ENCODE measurements at regions not wholly inside any gene's neighbourhood (a gene's known extent, or its start where the extent isn't known, plus 50 kb on each side); places are given as distances from the start of the nearest gene placed in this dataset.

DNA sequence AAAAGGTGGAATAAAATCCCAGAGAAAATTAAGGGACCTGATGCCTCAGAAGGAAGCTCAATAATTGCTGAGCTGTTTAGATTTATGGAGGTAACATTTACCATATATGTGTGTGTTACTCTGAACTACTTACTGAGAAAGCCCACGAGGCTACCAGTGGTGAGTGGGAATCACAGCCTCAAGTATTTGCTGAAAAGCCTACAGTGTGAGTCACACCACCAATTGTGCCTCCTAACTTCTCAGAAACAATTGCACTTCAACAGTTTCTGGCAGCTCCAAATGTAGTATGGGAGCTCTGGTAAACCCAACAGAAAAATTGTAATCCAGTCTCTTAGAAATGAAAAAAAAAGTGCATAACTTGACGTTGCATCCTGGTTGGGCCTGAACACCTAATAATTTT is 551.6 kb downstream of the PRDM9 start:
- Mint-ChIP-seq H3K4me3 (no peak overlapping the region), H3K27ac (no peak overlapping the region), H3K4me1 (no peaks in the 10 kb centered on the region), H3K27me3 (no peaks in the 10 kb centered on the region), H3K9me3 (peaks cover 20% of the 10 kb centered on the region), H3K36me3 (ENCODE audit: low read depth) (no peaks in the 10 kb centered on the region)
- CTCF ChIA-PET, result interaction anchor here (0.7 kb wide), 1 partner anchor 1520 kb away, joined by 3 read pairs; no protein-coding TSS in a partner anchor
- DNase-seq, result no peak
- POLR2A ChIA-PET, result no interaction called here

DNA sequence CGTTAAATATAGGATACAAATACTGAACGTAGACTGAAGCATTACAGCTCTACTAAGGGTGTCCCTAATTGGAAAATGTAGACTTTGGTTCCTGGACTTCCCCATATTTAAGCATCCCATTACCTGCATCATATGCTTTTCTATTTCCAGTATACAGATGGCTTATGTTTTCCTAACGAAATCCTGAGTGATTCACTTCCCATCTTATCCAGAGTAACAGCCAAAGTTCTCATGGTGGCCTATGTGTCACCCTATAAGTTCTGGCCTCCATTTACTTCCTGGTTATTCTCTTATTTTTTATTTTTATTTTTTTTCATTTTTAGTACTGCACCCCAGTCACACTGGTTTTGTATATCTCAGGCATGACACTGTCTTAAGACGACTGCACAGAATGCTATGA is 552.3 kb downstream of the PRDM9 start:
- no peaks in the 10 kb centered on the region for H3K27me3 Mint-ChIP-seq
- no peak for DNase-seq
- POLR2A ChIA-PET, result no interaction called here
- CTCF ChIA-PET, result no interaction called here
- H3K27ac Mint-ChIP-seq, result no peak overlapping the region
- H3K4me1 Mint-ChIP-seq, result no peaks in the 10 kb centered on the region
- peaks cover 20% of the 10 kb centered on the region for H3K9me3 Mint-ChIP-seq
- H3K4me3 Mint-ChIP-seq, result no peak overlapping the region
- no peaks in the 10 kb centered on the region for H3K36me3 Mint-ChIP-seq (ENCODE audit: low read depth)

DNA sequence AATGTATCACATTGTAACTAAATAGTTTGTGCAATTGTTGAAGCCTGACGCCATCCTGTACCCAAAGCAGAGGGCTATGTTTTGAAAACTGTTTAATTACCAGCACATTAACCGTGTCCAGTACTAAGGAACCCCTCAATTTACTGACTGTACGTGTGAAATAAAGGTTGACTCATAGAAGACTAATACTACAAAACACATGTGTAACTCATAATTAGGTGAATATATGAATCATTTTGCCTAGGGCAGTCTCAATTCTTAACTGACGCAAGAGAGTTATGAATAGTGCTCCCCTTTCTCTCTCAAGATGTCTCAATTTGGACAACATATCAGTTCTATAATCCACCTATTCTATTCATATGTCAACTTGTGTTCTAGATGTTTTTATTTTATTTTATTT is 558.4 kb downstream of the PRDM9 start:
- Mint-ChIP-seq H3K4me1 (no peaks in the 10 kb centered on the region), H3K27ac (no peak overlapping the region), H3K9me3 (peaks cover 10% of the 10 kb centered on the region), H3K27me3 (no peaks in the 10 kb centered on the region), H3K36me3 (ENCODE audit: low read depth) (no peaks in the 10 kb centered on the region), H3K4me3 (no peak overlapping the region)
- DNase-seq, result no peak
- CTCF ChIA-PET, result no interaction called here
- POLR2A ChIA-PET, result no interaction called here

DNA sequence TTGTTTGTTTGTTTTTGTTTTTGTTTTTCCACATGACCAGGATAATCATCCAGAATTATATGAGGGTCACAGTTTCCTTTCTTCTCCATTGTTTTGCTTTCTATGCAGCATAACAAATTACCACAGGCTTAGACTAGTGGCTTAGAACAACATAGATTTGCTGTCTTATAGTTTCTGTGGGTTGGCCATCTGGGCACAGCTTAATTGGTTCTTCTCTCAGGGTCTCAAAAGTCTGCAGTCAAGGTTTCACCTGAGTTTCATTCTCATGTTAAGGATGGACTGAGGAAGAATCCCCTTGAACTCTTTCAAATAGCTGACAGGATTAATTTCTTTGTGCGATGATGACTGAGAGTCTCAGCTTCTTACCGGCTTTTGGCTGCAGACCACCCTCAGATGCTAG is 559.8 kb downstream of the PRDM9 start:
- ChIA-PET CTCF (no interaction called here), POLR2A (no interaction called here)
- no peak for DNase-seq
- Mint-ChIP-seq H3K9me3 (peaks cover 5% of the 10 kb centered on the region), H3K27ac (no peak overlapping the region), H3K4me1 (no peaks in the 10 kb centered on the region), H3K27me3 (no peaks in the 10 kb centered on the region), H3K36me3 (ENCODE audit: low read depth) (no peaks in the 10 kb centered on the region), H3K4me3 (no peak overlapping the region)

DNA sequence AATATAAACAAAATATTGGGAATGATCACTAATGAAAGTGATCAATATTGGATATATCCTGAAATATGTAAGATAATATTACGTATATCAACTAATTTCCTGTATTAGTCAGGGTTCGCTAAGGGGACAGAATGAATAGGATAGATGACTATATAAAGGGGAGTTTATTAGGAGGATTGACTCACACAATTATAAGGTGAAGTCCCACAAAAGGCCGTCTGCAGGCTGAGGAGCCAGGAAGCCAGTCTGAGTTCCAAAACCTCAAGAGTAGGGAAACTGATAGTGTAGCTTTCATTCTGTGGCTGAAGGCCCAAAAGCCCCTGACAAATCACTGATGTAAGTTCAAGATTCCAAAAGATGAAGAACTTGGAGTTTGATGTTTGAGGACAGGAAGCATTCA is 561.1 kb downstream of the PRDM9 start:
- Mint-ChIP-seq H3K27ac (no peak overlapping the region), H3K9me3 (peaks cover 5% of the 10 kb centered on the region), H3K36me3 (ENCODE audit: low read depth) (no peaks in the 10 kb centered on the region), H3K4me1 (no peaks in the 10 kb centered on the region), H3K27me3 (no peaks in the 10 kb centered on the region), H3K4me3 (no peak overlapping the region)
- POLR2A ChIA-PET, result no interaction called here
- CTCF ChIA-PET, result no interaction called here
- no peak for DNase-seq

DNA sequence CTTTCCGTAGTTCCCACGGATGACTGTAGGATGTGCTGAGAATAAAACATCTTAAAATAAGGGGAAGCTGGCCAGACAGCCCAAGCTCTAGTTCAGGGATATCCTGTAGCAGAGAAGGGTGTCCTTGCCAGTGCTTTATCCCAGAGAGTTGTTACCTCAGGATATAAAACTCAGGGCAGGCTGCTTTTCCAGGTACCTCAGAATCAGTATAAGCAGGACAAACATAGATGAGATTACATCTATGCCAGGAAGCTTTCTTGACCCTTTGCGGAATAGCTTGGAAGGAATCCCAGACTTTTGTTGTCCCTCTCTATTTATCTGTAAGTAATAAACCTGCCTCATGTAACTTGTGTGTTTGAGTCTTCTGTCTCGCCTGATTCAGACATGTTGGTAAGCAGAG is 565.7 kb downstream of the PRDM9 start:
- H3K4me3 Mint-ChIP-seq, result no peak overlapping the region
- no peaks in the 10 kb centered on the region for H3K4me1 Mint-ChIP-seq
- H3K9me3 Mint-ChIP-seq, result peaks cover 2% of the 10 kb centered on the region
- H3K27ac Mint-ChIP-seq, result no peak overlapping the region
- no peaks in the 10 kb centered on the region for H3K36me3 Mint-ChIP-seq (ENCODE audit: low read depth)
- ChIA-PET POLR2A (no interaction called here), CTCF (no interaction called here)
- H3K27me3 Mint-ChIP-seq, result no peaks in the 10 kb centered on the region
- no peak for DNase-seq

DNA sequence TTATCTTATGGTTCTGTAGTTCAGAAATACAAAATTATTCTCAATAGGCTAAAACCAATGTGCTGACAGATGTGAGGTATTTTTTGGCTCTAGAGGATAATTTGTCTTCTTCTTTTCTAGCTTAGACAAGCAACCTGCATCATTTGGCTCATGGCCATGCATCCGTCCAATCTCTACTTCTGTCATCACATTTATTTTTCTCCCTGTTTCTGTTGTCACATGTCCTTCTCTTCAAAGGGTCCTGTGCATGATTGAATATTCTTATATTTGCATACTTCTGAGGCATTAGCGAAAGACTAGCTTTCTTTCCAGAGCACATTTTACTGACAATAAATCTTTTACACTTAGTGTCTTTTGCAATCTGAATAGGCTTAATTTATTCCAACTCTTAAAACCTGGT is 564.7 kb downstream of the CDH10 start:
- H3K4me3 Mint-ChIP-seq, result no peak overlapping the region
- H3K27me3 Mint-ChIP-seq, result no peaks in the 10 kb centered on the region
- H3K27ac Mint-ChIP-seq, result no peak overlapping the region
- ChIA-PET CTCF (no interaction called here), POLR2A (no interaction called here)
- no peaks in the 10 kb centered on the region for H3K9me3 Mint-ChIP-seq
- H3K4me1 Mint-ChIP-seq, result no peaks in the 10 kb centered on the region
- H3K36me3 Mint-ChIP-seq (ENCODE audit: low read depth), result no peaks in the 10 kb centered on the region
- no peak for DNase-seq

DNA sequence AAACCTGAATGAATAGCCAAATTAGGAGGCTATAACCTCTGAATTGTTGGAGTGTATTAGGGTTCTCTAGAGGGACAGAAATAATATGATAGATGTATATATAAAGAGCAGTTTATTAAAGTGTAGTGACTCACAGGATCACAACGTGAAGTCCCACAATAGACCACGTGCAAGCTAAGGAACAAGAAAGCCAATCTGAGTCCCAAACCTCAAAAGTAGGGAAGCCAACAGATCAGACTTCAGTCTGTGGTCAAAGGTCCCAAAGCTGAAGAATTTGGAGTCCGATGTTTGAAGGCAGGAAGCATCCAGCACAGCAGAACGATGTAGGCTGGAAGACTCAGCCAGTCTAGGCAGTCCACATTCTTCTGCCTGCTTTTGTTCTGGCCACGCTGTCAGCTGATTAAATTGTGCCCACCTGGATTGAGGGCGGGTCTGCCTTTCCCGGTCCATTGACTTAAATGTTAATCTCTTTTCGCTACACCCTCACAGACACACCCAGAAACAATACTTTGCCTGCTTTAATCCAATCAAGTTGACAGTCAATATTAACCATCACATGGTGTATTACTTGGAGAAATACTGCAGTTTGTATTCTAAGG is 550.6 kb downstream of the CDH10 start:
- no peak overlapping the region for H3K4me3 Mint-ChIP-seq
- no peak for DNase-seq
- peaks cover 27% of the 10 kb centered on the region for H3K9me3 Mint-ChIP-seq
- H3K27ac Mint-ChIP-seq, result no peak overlapping the region
- H3K27me3 Mint-ChIP-seq, result no peaks in the 10 kb centered on the region
- no peaks in the 10 kb centered on the region for H3K4me1 Mint-ChIP-seq
- ChIA-PET CTCF (no interaction called here), POLR2A (no interaction called here)
- no peaks in the 10 kb centered on the region for H3K36me3 Mint-ChIP-seq (ENCODE audit: low read depth)

DNA sequence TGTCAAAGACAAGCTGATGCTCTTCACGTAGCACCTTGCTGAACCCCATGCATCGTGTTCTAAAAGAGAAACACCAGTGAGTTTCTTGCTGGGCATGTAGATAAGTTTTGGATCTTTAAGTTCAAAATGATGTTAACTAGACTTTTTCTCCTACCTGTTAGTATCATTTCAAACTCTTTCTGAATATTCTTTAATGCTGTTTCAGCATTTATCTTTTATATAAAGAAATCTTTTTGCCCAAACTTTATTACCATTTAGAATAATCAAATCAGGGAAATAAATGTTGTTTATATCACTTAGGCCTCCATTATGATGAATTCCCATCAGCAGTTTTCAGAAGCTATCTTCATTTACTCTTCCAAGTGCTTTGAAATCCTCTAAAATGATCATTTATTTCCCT is 542.8 kb downstream of the CDH10 start:
- ChIA-PET POLR2A (no interaction called here), CTCF (no interaction called here)
- DNase-seq, result no peak
- Mint-ChIP-seq H3K27ac (no peak overlapping the region), H3K9me3 (peaks cover 4% of the 10 kb centered on the region), H3K4me1 (no peaks in the 10 kb centered on the region), H3K4me3 (no peak overlapping the region), H3K27me3 (no peaks in the 10 kb centered on the region), H3K36me3 (ENCODE audit: low read depth) (no peaks in the 10 kb centered on the region)

DNA sequence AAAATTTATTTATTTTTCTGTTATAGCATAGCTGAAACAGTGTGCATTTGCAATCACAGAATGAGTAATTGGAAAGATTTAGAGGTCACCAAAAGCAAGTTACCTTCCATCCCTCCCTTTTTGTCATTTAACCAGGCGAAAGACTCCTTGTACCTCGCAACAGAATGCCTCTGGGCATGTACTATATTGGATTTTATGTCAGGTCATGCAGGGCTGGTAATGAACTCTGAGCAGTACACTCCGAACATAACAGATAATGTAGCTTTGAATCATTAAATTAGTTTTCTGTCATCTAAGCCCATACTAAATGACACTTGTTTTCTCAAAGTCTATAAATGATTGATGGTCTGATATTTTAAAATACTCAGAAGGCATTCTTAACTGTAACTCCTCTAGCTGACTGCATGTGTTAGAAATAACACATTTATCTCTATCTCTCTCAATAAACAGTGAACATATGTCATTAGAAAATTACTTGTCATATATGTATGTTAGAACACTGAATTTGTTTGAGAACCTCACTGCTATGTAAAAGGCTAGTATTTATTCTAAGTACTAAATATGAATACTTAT is 541.2 kb downstream of the CDH10 start:
- Mint-ChIP-seq H3K4me3 (no peak overlapping the region), H3K9me3 (peaks cover 2% of the 10 kb centered on the region), H3K27ac (no peak overlapping the region), H3K36me3 (ENCODE audit: low read depth) (no peaks in the 10 kb centered on the region), H3K27me3 (no peaks in the 10 kb centered on the region), H3K4me1 (no peaks in the 10 kb centered on the region)
- ChIA-PET POLR2A (interaction anchor here (0.7 kb wide), 1 partner anchor 511 kb away, joined by 4 read pairs; no protein-coding TSS in a partner anchor), CTCF (no interaction called here)
- DNase-seq, result no peak

DNA sequence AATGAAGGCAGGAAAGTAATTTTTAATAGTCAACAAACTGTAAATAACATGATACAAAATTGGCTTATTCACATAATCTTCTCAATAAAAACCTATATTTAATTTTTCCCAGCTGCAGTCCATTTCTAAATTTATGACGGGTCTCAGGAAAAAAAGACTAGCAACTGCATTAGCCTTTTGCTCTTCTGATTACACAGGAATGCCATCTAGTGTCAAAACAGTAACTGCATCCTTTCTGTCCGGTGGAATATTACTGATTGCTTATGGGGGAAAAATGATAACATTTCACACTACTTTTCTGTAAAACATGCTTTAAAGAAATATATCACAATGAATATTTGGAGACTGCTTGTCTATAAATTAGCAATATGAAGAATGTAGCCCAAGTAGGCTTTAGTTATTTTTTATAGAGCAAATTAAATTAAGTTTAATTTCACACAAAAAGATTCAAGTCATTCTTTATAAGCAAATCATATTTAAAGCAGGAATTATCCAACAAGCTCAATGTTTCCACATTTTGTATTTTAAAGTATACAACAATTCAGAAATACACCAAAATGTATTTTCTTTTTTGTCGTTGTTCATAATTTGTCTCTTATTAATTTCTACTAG is 534.7 kb downstream of the CDH10 start:
- Mint-ChIP-seq H3K4me3 (no peak overlapping the region), H3K9me3 (peaks cover under 1% of the 10 kb centered on the region)

DNA sequence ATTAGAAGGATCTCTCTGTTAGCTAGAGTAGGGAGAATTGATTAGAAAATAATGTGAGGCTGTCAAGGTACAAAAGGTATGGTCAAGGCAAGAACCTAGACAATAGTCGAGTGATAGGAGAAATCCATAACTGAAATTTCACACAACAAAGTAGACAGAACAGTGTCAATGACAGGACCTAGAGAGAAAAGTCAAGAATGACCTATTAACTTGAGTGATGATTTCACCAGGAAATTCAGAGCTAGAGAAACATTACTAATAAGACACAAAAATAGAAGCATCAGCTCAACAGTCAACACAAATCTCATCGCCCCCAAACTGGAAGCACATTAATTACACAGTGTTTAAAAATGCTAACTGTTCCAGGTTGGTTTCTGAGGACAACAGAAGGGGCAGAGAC is 532.4 kb downstream of the CDH10 start:
- Mint-ChIP-seq H3K36me3 (ENCODE audit: low read depth) (no peaks in the 10 kb centered on the region), H3K27ac (no peak overlapping the region), H3K4me3 (no peak overlapping the region), H3K4me1 (no peaks in the 10 kb centered on the region), H3K27me3 (no peaks in the 10 kb centered on the region), H3K9me3 (peaks cover 7% of the 10 kb centered on the region)
- CTCF ChIA-PET, result no interaction called here
- no peak for DNase-seq
- POLR2A ChIA-PET, result no interaction called here

More for the DNA sequence above, 534.7 kb downstream of the CDH10 start:
- ChIA-PET CTCF (no interaction called here), POLR2A (no interaction called here)
- no peak for DNase-seq
- no peaks in the 10 kb centered on the region for H3K36me3 Mint-ChIP-seq (ENCODE audit: low read depth)
- no peak overlapping the region for H3K27ac Mint-ChIP-seq
- H3K27me3 Mint-ChIP-seq, result no peaks in the 10 kb centered on the region
- no peaks in the 10 kb centered on the region for H3K4me1 Mint-ChIP-seq

DNA sequence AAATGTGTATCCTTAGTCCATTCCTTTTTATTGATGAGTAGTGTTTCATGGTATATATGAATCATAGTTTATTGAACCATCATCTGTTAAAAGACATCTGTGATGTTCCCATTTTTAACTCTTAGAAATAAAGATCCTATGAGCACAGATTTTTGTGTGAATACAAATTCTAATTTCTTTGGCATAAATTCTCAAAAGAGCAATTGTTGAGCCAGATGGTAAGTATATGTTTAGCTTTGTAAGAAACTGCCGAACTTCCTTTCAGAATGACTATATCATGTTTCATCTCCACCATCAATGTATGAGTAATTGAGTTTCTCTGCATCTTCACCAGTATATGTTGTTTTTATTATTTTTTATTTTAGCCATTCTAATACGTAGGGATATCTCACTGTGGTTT is 526.4 kb downstream of the CDH10 start:
- no peaks in the 10 kb centered on the region for H3K27me3 Mint-ChIP-seq
- no peaks in the 10 kb centered on the region for H3K4me1 Mint-ChIP-seq
- H3K27ac Mint-ChIP-seq, result no peak overlapping the region
- H3K9me3 Mint-ChIP-seq, result peaks cover 16% of the 10 kb centered on the region
- no peak for DNase-seq
- no peaks in the 10 kb centered on the region for H3K36me3 Mint-ChIP-seq (ENCODE audit: low read depth)
- no peak overlapping the region for H3K4me3 Mint-ChIP-seq
- ChIA-PET CTCF (no interaction called here), POLR2A (no interaction called here)

DNA sequence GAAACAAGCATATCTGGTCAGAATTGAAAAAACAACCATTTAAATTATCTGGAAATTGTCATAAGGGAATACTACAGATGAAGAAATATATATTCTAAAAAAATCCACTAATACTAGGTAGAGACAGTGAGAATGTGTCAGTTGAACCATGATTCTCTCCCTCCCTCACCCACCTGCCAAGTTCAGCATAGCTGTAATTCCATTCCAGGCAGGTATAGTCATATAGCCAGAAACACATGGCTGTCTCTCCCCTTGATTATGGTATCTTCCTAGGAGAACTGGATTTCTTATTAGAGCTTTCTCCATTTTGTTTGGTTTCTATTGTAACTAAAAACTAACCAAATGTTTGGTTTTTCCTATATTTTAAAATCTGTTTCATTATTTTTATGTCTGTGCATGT is 509.2 kb downstream of the CDH10 start:
- H3K27me3 Mint-ChIP-seq, result no peaks in the 10 kb centered on the region
- CTCF ChIA-PET, result no interaction called here
- POLR2A ChIA-PET, result no interaction called here

More for the DNA sequence above, 509.2 kb downstream of the CDH10 start:
- Mint-ChIP-seq H3K27ac (no peak overlapping the region), H3K4me1 (no peaks in the 10 kb centered on the region), H3K9me3 (no peaks in the 10 kb centered on the region), H3K4me3 (no peak overlapping the region), H3K36me3 (ENCODE audit: low read depth) (no peaks in the 10 kb centered on the region)
- DNase-seq, result no peak

All from activated CD4-positive, alpha-beta T cell treated with anti-CD3 and anti-CD28 coated beads, Interleukin-2, amount 10 ng/mL, durations not matched to agents 7 days and 5 days (primary cell).